NCI-H1048 (cell line): ENCODE measurements at regions not wholly inside any gene's neighbourhood (a gene's known extent, or its start where the extent isn't known, plus 50 kb on each side); places are given as distances from the start of the nearest gene placed in this dataset.
"Not testable (repeated sequence)": the region's sequence is repeated elsewhere in the genome, so short reads cannot be mapped to it uniquely, and the experiment has no call there.

Experiments
- DNase-seq: peaks from one replicate; lab custom pipeline; 2025; lab: John Stamatoyannopoulos, UW

GRCh38 chr6:170096803-170097504 is 193.9 kb downstream of the DLL1 start:
- DNase-seq = no peak

- DNase-seq = no peak
These were observed 194.6 kb downstream of the DLL1 start for GRCh38 chr6:170096191-170096802.

GRCh38 chr6:170095273-170095981 is 195.5 kb downstream of the DLL1 start:
- DNase-seq = no peak

GRCh38 chr6:170094686-170095272 is 196.1 kb downstream of the DLL1 start:
- no peak for DNase-seq

DNA sequence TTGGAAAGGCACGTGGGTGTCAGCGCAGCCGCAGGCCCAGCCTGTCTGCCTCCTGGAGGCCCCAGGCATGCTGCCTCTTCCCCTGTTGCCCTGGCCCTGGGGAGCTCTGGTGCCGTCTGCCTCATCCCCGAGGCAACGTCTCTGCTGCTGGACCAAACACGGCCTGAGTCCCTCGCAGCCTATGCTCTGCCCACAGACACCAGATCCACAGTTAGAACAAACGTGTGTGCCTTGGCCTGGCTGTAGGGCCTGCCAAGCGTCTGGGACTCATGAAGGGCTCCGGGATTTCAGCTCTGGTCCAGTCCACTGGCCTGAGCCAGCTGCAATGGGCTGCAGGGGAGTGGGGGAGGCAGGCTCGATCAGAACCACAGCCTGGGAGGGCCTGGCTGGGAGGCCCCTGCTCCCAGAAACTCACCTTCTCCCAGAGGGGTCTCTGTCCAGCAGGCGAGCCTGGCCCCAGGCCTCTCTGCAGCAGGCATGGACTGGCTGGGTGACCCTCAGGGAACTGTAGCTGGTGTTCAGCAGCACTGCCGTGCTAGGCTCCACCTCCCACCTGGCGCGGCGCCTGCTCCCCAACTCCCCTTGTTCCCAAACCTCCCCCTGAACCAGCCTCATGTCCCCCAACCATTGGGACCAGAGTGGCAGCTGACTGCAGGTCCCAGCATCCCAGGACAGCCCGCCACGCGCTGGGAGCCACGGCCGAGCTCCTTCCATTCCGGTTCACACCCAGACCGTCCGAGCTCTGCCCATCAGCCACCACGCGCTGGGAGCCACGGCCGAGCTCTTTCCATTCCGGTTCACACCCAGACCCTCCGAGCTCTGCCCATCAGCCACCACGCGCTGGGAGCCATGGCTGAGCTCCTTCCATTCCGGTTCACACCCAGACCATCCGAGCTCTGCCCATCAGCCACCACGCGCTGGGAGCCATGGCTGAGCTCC is 197.0 kb downstream of the DLL1 start:
- no peak for DNase-seq

- DNase-seq = no peak
These were observed 197.6 kb downstream of the DLL1 start for GRCh38 chr6:170093276-170093657.

DNA sequence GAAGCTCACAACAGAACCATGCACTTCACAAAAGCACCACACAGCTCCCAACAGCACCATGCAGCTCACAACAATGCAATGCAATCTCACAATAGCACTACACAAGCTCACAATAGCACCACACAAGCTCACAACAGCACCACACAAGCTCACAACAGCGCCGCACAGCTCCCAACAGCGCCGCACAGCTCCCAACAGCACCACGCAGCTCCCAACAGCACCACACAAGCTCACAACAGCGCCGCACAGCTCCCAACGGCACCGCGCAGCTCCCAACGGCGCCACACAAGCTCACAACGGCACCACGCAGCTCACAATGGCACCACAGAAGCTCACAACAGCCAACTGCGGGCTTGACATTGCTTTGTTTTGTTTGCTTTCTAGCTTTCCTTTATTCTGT is 198.1 kb downstream of the DLL1 start:
- DNase-seq = no peak

- no peak for DNase-seq
These were observed 199.0 kb downstream of the DLL1 start for GRCh38 chr6:170091639-170092579.

DNA sequence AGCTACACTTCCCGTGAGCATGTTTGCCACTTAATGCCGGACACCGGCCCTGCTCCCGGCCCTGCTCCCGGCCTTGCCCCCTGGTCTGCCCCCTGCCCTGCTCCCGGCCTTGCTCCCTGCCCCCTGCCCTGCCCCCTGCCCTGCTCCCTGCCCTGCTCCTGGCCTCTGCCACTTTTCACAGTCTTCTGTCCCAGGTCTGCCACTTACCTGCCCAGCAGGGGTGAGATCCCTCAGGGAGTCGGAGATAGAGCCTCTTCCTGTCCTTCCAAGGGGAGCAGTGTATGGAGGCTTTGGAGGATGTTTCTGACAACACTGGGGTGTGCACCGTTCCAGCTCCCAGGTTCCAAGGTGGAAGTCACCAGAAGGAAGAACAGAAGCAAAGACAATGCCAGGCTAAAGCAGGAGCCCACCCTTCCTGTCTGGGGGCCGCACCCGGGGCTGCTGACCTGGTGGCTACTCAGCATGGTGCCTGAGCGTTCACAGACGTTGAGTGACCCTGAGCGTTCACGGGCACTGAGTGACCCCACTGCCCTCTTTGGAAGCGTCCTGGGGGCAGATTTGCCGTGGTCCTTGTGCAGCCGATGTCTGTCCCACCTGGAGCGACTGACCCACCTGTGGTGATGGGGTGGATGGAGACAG is 199.8 kb downstream of the DLL1 start:
- DNase-seq = no peak

GRCh38 chr6:170090561-170090960 is 200.3 kb downstream of the DLL1 start:
- DNase-seq = no peak

DNA sequence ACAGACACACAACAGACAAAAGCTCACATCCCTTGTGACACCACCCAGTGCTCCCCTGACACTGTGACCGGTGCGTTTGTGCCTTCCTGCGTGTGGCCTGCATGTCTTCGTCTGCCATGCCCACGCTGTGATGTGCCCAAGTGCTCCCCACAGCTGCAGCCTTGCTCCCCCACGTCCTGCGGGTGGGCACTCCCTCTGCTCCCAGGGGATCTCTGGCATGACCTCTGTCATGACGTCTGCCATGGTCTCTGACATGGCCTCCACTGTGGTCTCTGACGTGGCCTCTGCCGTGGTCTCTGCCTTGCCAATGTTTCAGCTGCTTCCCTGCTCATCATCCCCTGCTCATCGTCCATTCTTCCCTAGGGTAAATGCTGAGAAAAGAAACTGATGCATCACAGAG is 200.9 kb downstream of the DLL1 start:
- no peak for DNase-seq

DNA sequence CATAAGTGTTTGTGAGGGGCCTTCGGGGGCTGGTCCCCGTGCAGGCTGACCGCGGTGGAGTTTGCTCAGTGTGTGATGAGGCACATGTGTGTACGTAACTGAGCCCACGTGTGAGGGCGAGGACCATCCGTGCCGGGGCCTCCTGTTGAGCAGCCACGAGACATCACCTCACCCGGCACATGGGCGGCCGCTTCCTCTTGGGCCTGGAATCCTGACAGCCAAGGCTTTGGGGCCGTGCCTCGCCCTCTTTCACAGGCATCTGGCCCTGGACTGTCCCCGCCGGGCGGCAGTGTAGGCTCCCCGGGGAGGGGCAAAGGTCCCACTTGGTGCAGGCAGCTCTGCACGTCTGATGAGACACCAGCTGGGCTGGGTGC is 202.3 kb downstream of the DLL1 start:
- DNase-seq = no peak

DNA sequence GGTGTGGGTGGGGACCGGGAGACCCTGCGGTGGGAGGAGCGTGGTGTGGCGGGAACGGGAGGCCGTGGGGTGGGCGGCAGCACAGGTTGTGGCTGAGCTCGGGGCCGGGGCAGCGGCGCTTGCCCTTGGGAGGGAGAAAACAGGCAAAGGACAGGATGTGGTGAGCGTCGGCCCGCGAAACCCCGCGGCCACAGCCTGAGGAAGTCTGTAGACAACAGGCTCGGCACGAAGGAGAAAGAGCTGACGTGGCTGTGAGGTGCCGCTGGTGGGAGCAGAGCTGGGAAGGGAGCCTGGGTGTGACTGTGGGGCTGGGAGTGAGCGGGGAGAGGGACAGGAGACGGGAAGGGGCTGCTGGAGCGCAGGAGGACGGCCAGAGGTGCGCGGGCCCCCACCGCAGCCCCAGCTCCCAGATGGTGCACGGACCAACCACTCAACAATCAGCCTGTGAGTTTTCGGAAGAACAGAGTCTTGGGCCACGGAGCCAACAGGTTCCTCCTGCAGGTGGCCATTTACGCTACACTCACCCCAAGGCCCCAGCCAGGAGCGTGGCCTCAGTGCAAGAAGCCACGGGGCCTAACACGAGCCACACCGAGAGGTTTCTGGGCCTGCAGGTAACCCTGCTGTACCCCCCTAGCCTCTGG is 202.8 kb downstream of the DLL1 start:
- no peak for DNase-seq

DNA sequence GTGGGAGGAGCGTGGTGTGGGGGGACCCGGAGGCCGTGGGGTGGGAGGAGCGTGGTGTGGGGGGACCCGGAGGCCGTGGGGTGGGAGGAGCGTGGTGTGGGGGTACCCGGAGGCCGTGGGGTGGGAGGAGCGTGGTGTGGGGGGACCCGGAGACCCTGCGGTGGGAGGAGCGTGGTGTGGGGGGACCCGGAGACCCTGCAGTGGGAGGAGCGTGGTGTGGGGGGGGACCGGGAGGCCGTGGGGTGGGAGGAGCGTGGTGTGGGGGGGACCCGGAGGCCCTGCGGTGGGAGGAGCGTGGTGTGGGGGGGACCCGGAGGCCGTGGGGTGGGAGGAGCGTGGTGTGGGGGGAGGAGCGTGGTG is 203.5 kb downstream of the DLL1 start:
- DNase-seq = not testable (repeated sequence)

GRCh38 chr6:170086639-170087420 is 204.0 kb downstream of the DLL1 start:
- no peak for DNase-seq

DNA sequence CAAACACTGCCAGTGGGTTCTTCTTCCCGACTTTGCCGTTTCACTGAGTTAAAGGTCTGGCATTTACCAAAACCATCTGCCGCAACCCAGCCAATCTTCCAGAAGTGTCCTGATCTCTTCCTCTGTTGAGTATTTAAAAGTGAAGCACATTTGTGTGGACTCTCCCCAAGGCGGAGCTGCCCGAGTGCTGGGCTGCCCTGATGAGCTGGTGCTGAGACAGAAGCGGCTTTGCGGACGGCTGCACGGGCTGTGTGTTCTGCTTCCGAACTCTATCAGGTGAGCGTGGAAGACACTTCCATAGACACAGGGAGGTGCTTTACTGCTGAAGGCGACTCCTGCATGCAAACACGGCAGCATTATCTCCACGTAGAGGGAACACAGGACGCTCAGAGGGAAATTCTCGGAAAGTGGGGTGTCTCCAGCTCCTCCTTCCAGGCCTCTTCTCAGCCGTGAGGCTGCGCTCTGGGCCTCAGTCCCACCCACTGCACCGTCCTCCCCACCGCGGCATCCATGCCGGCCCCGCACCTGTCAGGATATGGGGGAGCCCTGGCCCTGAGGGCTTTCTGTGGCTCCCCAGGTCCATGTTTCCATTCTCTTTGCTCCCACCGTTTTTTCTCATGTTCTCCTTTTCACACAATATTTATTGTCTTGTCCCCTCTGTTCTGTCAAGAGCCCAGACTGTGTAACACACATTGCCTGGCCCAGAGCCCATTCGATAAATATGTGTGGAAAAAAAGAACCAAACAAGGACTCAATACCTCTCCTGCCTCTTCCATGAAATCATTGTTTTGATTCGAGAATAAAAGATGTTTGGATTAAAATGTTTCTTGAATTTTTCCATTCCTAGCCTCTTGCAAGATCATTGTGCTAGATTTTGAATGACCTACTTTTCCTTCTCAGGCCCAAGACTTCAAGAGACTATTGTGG is 205.1 kb downstream of the DLL1 start:
- DNase-seq = no peak

GRCh38 chr6:170084166-170084730 is 206.6 kb downstream of the DLL1 start:
- DNase-seq = no peak
